Lower lobe of right lung (tissue), 2 donors: ENCODE measurements at regions not wholly inside any gene's neighbourhood (a gene's known extent, or its start where the extent isn't known, plus 50 kb on each side); places are given as distances from the start of the nearest gene placed in this dataset.

Source experiments
- ATAC-seq, 2 donors: fragments of 200-7000 bp; cut with Tn5 transposase; one replicate each; pipeline ENCODE4 v1.9.1; 2020 to 2022; ENCODE audit warnings: mild to moderate bottlenecking in 2 of 2, moderate library complexity in 2 of 2
- DNase-seq: peaks from one replicate; pipeline ENCODE4 v3.0.0-alpha.2; 2020
- H3K27ac ChIP-seq: fragments of 200-600 bp; one replicate; pipeline ENCODE4 v1.8.0; 2022
- H3K27me3 ChIP-seq: fragments of 200-600 bp; one replicate; pipeline ENCODE4 v1.8.0; 2022; ENCODE audit warnings: low read depth
- H3K36me3 ChIP-seq: fragments of 200-600 bp; one replicate; pipeline ENCODE4 v1.8.0; 2022; ENCODE audit warnings: mild to moderate bottlenecking
- H3K4me1 ChIP-seq: fragments of 200-600 bp; one replicate; pipeline ENCODE4 v1.8.0; 2022
- H3K4me3 ChIP-seq: fragments of 200-600 bp; one replicate; pipeline ENCODE4 v1.8.0; 2022; ENCODE audit warnings: mild to moderate bottlenecking
- H3K9me3 ChIP-seq: fragments of 200-600 bp; one replicate; pipeline ENCODE4 v1.8.0; 2022
- intact Hi-C: fragments of 100-400 bp; cut with DNase I; formaldehyde crosslinking; loops from one replicate; pipeline ENCODE4 v1.11.0; 2022
- TF ChIP-seq, protein P1 (sequence below): fragments of 200-600 bp; IDR thresholded peaks from one replicate; pipeline ENCODE4 v1.8.0; 2022; ENCODE audit warnings: antibody characterized with exemption, mild to moderate bottlenecking
- donor health status: DM: no; HTN: yes; CAD: no; lungs with severe emphysema.

DNA sequence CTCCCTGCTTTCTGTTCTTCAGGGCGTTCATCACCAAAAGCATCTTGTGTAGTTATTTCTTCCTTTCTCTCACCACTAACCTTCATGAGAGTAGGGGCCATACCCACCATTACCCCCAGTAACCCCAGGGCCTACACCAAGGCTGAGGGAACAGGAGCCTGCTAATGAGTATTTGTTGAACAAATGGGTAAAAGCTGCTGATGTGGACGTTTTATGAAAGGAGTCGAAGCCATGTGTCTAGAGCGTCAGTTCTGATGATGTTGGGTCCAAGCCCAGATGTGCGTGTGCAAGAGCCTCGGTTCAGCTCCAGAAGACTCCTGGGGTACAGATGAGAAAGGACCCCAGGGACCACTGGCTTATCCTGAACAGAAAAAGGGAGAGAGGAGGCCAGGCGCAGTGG, 77.1 kb upstream of the TBC1D3K start:
- TF ChIP-seq, protein P1, sequence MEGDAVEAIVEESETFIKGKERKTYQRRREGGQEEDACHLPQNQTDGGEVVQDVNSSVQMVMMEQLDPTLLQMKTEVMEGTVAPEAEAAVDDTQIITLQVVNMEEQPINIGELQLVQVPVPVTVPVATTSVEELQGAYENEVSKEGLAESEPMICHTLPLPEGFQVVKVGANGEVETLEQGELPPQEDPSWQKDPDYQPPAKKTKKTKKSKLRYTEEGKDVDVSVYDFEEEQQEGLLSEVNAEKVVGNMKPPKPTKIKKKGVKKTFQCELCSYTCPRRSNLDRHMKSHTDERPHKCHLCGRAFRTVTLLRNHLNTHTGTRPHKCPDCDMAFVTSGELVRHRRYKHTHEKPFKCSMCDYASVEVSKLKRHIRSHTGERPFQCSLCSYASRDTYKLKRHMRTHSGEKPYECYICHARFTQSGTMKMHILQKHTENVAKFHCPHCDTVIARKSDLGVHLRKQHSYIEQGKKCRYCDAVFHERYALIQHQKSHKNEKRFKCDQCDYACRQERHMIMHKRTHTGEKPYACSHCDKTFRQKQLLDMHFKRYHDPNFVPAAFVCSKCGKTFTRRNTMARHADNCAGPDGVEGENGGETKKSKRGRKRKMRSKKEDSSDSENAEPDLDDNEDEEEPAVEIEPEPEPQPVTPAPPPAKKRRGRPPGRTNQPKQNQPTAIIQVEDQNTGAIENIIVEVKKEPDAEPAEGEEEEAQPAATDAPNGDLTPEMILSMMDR, result no peak
- Histone ChIP-seq H3K36me3 (no peaks in the 10 kb centered on the region), H3K4me3 (no peak overlapping the region), H3K4me1 (peaks cover 8% of the 10 kb centered on the region), H3K27ac (no peak overlapping the region), H3K27me3 (peaks cover 5% of the 10 kb centered on the region), H3K9me3 (no peaks in the 10 kb centered on the region)
- DNase-seq, result no peak
- intact Hi-C loops, result no loop called here
- no peak for ATAC-seq

DNA sequence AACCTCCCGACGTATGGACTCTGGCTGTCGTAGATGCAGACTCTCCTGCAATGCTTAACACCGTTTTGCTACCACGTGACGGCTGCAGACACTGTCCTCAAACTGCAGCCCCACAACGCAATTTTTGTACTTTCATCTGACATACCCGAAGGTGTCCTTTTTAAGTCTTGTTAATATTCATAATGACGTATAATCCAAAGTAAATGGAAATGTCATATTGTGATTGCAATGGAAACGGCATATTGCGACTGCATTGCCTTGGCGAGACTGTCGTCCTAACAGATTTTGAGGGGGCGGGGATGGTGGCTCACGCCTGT, 79.3 kb upstream of the TBC1D3K start:
- intact Hi-C loops, result no loop called here
- ATAC-seq (no peak), DNase-seq (no peak)
- H3K4me1 ChIP-seq, result peaks cover 8% of the 10 kb centered on the region
- TF ChIP-seq, protein P1, result no peak
- peaks cover 5% of the 10 kb centered on the region for H3K27me3 ChIP-seq
- H3K9me3 ChIP-seq, result no peaks in the 10 kb centered on the region
- H3K36me3 ChIP-seq, result no peaks in the 10 kb centered on the region
- H3K4me3 ChIP-seq, result peak overlapping the region; percentile 34
- no peak overlapping the region for H3K27ac ChIP-seq

DNA sequence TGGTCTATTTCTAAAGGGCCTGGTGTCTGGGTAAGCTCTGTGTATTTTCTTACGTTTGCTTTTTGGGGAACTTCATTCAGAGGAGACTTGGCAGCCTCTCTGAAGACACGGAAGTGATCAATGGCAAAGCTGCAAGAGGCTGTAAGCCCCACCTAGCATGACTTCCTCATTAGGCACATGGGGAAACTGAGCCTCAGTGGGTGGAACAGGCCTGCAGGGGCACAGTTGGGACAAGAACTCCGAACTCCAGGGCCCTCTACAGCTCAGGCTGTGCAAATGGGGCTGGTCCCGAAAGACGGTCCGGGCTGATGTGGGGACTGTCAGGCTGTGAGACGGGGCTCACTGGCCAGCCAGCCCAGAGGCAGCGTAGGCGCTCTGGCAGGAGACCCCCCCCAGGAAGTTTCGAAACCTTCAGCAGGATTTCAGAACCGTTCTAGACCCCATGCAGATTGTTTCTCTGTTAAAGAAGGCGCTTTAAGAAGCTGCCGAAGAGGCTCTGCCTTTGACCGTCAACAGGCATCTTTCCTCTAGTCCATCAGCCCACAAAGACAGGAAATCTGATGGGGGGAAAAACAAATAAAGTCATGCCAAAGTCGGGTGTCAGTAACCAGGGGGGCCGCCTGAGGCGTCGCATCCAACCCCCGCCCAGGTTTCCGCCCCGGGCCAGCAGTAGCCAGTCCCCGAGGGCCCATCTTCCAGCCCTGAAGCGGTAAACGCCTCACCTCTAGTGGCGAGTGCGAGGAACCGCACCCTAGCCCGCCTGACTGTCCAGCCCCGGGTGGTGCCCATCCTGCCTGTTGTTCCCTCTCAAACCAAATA, 79.8 kb upstream of the TBC1D3K start:
- peak; percentile 91 to 92 for ATAC-seq
- DNase-seq, result peak; percentile 80

DNA sequence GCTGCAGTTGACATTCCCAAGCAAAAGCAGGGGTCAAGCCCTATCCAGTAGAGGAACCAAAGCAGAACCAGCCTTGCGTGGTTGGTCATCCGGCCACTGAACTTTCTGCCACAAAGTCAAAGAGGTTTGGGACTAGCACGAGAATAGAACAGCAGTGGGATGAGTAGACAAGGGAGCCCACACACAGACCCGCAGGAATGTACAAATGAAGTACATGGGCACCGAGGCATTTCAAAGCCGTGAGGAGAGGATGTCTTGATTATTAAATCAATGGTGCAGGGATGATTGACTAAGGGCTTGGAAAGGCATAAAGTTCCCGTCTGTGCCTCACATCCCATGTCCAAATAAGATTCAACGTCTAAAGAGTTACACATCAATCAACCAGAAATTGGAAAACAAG, 81.8 kb upstream of the TBC1D3K start:
- H3K4me1 ChIP-seq, result peaks cover 8% of the 10 kb centered on the region
- ATAC-seq (no peak), DNase-seq (no peak)
- H3K36me3 ChIP-seq, result no peaks in the 10 kb centered on the region
- H3K9me3 ChIP-seq, result no peaks in the 10 kb centered on the region
- TF ChIP-seq, protein P1, result no peak
- no peak overlapping the region for H3K27ac ChIP-seq
- intact Hi-C loops, result no loop called here
- H3K4me3 ChIP-seq, result no peak overlapping the region
- H3K27me3 ChIP-seq, result peaks cover 11% of the 10 kb centered on the region

More for the DNA sequence above, 79.8 kb upstream of the TBC1D3K start:
- Histone ChIP-seq H3K9me3 (no peaks in the 10 kb centered on the region), H3K27ac (peak overlapping the region; percentile 34), H3K4me1 (peaks cover 8% of the 10 kb centered on the region), H3K27me3 (peaks cover 10% of the 10 kb centered on the region), H3K36me3 (no peaks in the 10 kb centered on the region), H3K4me3 (peak overlapping the region; percentile 34)
- TF ChIP-seq, protein P1, result peak; percentile 78
- intact Hi-C loops, result no loop called here

DNA sequence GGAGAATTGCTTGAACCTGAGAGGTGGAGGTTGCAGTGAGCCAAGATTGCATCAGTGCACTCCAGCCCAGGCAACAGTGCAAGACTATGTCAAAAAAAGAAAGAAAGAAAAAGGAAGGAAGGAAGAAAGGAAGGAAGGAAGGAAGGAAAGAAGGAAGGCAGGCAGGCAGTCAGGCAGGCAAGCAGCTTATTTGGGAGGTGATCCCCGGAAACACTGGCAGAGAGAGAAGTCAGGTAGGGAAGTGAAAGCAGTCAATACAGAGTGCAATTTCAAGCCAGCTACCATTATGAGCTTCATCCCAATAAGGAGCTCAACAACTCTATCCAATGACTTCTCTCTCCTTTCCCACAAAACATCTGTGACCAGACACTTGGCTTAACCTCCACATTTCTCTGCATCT, 83.0 kb upstream of the TBC1D3K start:
- intact Hi-C loops, result no loop called here

More for the DNA sequence above, 83.0 kb upstream of the TBC1D3K start:
- ATAC-seq (no peak), DNase-seq (no peak)
- Histone ChIP-seq H3K4me1 (peaks cover 8% of the 10 kb centered on the region), H3K9me3 (no peaks in the 10 kb centered on the region), H3K27ac (no peak overlapping the region), H3K27me3 (peaks cover 11% of the 10 kb centered on the region), H3K36me3 (no peaks in the 10 kb centered on the region), H3K4me3 (no peak overlapping the region)
- TF ChIP-seq, protein P1, result no peak
